GM20431 (cell line): ENCODE measurements at regions not wholly inside any gene's neighbourhood (a gene's known extent, or its start where the extent isn't known, plus 50 kb on each side); places are given as distances from the start of the nearest gene placed in this dataset.

Source experiments
- in situ Hi-C: fragments of 300-500 bp; cut with MseI, MboI; formaldehyde crosslinking; loops from one replicate; pipeline ENCODE4 v1.15.0; 2020; ENCODE audit warnings: low sequenced_read_pairs; ENCODE audit not compliant: unreplicated experiment

GRCh38 chr11:21811572-21811971 lies 381.3 kb upstream of the ANO5 start:
- in situ Hi-C loops, result no loop called here

GRCh38 chr11:21814169-21814568 lies 378.7 kb upstream of the ANO5 start:
- in situ Hi-C loops, result no loop called here

- in situ Hi-C loops, result no loop called here
Observed at GRCh38 chr11:21817696-21818095, 375.2 kb upstream of the ANO5 start.

GRCh38 chr11:21820176-21820575 lies 372.7 kb upstream of the ANO5 start:
- in situ Hi-C loops, result no loop called here

- in situ Hi-C loops, result no loop called here
Observed at GRCh38 chr11:21825127-21825526, 367.8 kb upstream of the ANO5 start.

GRCh38 chr11:21838427-21838826 lies 354.5 kb upstream of the ANO5 start:
- in situ Hi-C loops, result no loop called here

GRCh38 chr11:21839796-21840195 lies 353.1 kb upstream of the ANO5 start:
- in situ Hi-C loops, result no loop called here

- in situ Hi-C loops, result no loop called here
Observed at GRCh38 chr11:21861314-21861713, 331.6 kb upstream of the ANO5 start.

- in situ Hi-C loops, result no loop called here
Observed at GRCh38 chr11:21865541-21865940, 327.3 kb upstream of the ANO5 start.

- in situ Hi-C loops, result no loop called here
Observed at GRCh38 chr11:21866781-21867180, 326.1 kb upstream of the ANO5 start.

- in situ Hi-C loops, result no loop called here
Observed at GRCh38 chr11:21877151-21877550, 315.7 kb upstream of the ANO5 start.

- in situ Hi-C loops, result no loop called here
Observed at GRCh38 chr11:21883354-21883753, 309.5 kb upstream of the ANO5 start.

- in situ Hi-C loops, result no loop called here
Observed at GRCh38 chr11:21888814-21889213, 304.1 kb upstream of the ANO5 start.

- in situ Hi-C loops, result no loop called here
Observed at GRCh38 chr11:21892736-21893564, 299.9 kb upstream of the ANO5 start.

GRCh38 chr11:21893565-21893867 lies 299.4 kb upstream of the ANO5 start:
- in situ Hi-C loops, result no loop called here

- in situ Hi-C loops, result no loop called here
Observed at GRCh38 chr11:21894492-21894891, 298.4 kb upstream of the ANO5 start.

- in situ Hi-C loops, result no loop called here
Observed at GRCh38 chr11:21895686-21896085, 297.2 kb upstream of the ANO5 start.

GRCh38 chr11:21896216-21896615 lies 296.7 kb upstream of the ANO5 start:
- in situ Hi-C loops, result no loop called here

GRCh38 chr11:21896746-21897602 lies 295.9 kb upstream of the ANO5 start:
- in situ Hi-C loops, result no loop called here

- in situ Hi-C loops, result no loop called here
Observed at GRCh38 chr11:21897752-21898151, 295.1 kb upstream of the ANO5 start.

GRCh38 chr11:21908211-21908610 lies 284.7 kb upstream of the ANO5 start:
- in situ Hi-C loops, result no loop called here
